ENCODE measurements at regions not wholly inside any gene's neighbourhood (a gene's known extent, or its start where the extent isn't known, plus 50 kb on each side); places are given as distances from the start of the nearest gene placed in this dataset.

DNA sequence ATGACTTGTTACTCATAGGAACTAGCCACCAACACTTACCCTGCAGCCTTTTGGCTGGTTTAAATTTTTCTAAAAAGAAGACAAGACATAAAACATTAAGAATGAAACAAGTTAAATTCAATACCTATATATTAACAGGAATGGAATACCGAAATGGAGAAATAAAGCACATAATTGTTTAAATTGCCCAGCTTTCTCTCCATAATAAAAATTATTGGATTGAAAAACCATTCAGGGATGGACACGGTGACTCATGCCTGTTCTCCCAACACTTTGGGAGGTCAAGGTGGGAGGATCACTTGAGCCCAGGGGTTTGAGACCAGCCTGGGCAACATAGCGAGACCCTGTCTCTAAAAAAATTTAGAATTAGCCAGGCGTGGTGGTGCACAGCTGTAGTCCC is 179.4 kb upstream of the MKLN1 start:
- TF ChIP-seq, protein P1, sequence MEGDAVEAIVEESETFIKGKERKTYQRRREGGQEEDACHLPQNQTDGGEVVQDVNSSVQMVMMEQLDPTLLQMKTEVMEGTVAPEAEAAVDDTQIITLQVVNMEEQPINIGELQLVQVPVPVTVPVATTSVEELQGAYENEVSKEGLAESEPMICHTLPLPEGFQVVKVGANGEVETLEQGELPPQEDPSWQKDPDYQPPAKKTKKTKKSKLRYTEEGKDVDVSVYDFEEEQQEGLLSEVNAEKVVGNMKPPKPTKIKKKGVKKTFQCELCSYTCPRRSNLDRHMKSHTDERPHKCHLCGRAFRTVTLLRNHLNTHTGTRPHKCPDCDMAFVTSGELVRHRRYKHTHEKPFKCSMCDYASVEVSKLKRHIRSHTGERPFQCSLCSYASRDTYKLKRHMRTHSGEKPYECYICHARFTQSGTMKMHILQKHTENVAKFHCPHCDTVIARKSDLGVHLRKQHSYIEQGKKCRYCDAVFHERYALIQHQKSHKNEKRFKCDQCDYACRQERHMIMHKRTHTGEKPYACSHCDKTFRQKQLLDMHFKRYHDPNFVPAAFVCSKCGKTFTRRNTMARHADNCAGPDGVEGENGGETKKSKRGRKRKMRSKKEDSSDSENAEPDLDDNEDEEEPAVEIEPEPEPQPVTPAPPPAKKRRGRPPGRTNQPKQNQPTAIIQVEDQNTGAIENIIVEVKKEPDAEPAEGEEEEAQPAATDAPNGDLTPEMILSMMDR (IDR thresholded peaks at IDR 0.05): no peak
- TF ChIP-seq POLR2A (IDR thresholded peaks at IDR 0.05) (no peak), EP300 (IDR thresholded peaks at IDR 0.05) (no peak)

All from tibial nerve (tissue), 4 donors.